Epithelial cell of proximal tubule (primary cell): ENCODE measurements at regions not wholly inside any gene's neighbourhood (a gene's known extent, or its start where the extent isn't known, plus 50 kb on each side); places are given as distances from the start of the nearest gene placed in this dataset.

Source experiments
- DNase-seq: peaks from one replicate; pipeline ENCODE4 v3.0.0-alpha.2; 2011; ENCODE audit warnings: low read depth
- H3K4me3 ChIP-seq: 2 replicates; pipeline ENCODE4 v1.5.1; 2011; ENCODE audit warnings: low read depth, mild to moderate bottlenecking, low read length
- CTCF ChIP-seq: conservative IDR thresholded peaks from 2 replicates; pipeline ENCODE4 v1.5.1; 2012; ENCODE audit warnings: low read depth, mild to moderate bottlenecking, low read length

- TF ChIP-seq CTCF = no peak
- H3K4me3 ChIP-seq = no peak overlapping the region
- no peak for DNase-seq
Observed at GRCh38 chr20:62587757-62588402, 54.4 kb upstream of the SLCO4A1 start.

- no peak for DNase-seq
- no peak for TF ChIP-seq CTCF
- H3K4me3 ChIP-seq = no peak overlapping the region
Observed at GRCh38 chr20:62588458-62589149, 53.7 kb upstream of the SLCO4A1 start.

GRCh38 chr20:62589150-62589498, 53.2 kb upstream of the SLCO4A1 start:
- TF ChIP-seq CTCF = no peak
- no peak for DNase-seq
- no peak overlapping the region for H3K4me3 ChIP-seq

- no peak for DNase-seq
- no peak overlapping the region for H3K4me3 ChIP-seq
- TF ChIP-seq CTCF = no peak
Observed at GRCh38 chr20:62589720-62590119, 52.6 kb upstream of the SLCO4A1 start.

GRCh38 chr20:62590309-62591121, 51.8 kb upstream of the SLCO4A1 start:
- TF ChIP-seq CTCF = no peak
- no peak overlapping the region for H3K4me3 ChIP-seq
- DNase-seq = peak; percentile 22

- no peak for TF ChIP-seq CTCF
Observed at GRCh38 chr20:62591122-62591468, 51.2 kb upstream of the SLCO4A1 start.

GRCh38 chr20:62591591-62591990, 50.7 kb upstream of the SLCO4A1 start:
- no peak for TF ChIP-seq CTCF
- H3K4me3 ChIP-seq = no peak overlapping the region
- no peak for DNase-seq

More at GRCh38 chr20:62591122-62591468, 51.2 kb upstream of the SLCO4A1 start:
- no peak overlapping the region for H3K4me3 ChIP-seq
- DNase-seq = no peak
